H1 (cell line): ENCODE measurements at regions not wholly inside any gene's neighbourhood (a gene's known extent, or its start where the extent isn't known, plus 50 kb on each side); places are given as distances from the start of the nearest gene placed in this dataset.

Experiments
- CTCF ChIA-PET: fragments of 300-600 bp; sonication (Branson Sonifier 250); formaldehyde crosslinking; loops from one replicate; lab custom pipeline; 2021; ENCODE audit not compliant: partially characterized antibody; lab: Charles Lee
- POLR2A ChIA-PET: fragments of 300-600 bp; sonication (Branson Sonifier 250); formaldehyde crosslinking; loops from one replicate; lab custom pipeline; 2021; ENCODE audit warnings: inconsistent platforms; ENCODE audit not compliant: partially characterized antibody; lab: Charles Lee
- DNase-seq, 2 experiments: peaks; one replicate each; pipeline versions ENCODE4 v3.0.0 to v3.0.0-alpha.2; 2010 to 2022; ENCODE audit warnings: low spot score in 2 of 2, low read depth in 1 of 2, mixed read lengths in 1 of 2
- FAIRE-seq: peaks from 2 replicates; lab custom pipeline; 2011; peaks lifted over from hg19 to GRCh38; lab: Jason Lieb, UNC
- H2AFZ ChIP-seq: 2 replicates; pipeline ENCODE4 v1.8.1; 2012; ENCODE audit warnings: low read length, inconsistent platforms
- H2AK5ac ChIP-seq: 2 replicates; pipeline ENCODE4 v1.6.1; 2013; ENCODE audit warnings: low read depth, low read length
- H2BK120ac ChIP-seq: replicated peaks from 2 replicates; pipeline ENCODE3; 2013; ENCODE audit warnings: low read depth, low read length, inconsistent platforms
- H2BK12ac ChIP-seq: 2 replicates; pipeline ENCODE4 v1.6.1; 2013; ENCODE audit warnings: low read depth, low read length
- H2BK15ac ChIP-seq: 2 replicates; pipeline ENCODE4 v1.6.1; 2013; ENCODE audit warnings: low read length
- H2BK20ac ChIP-seq: 2 replicates; pipeline ENCODE4 v1.6.1; 2013; ENCODE audit warnings: low read length
- H2BK5ac ChIP-seq: 2 replicates; pipeline ENCODE4 v1.6.1; 2013; ENCODE audit warnings: low read depth, low read length
- H3K14ac ChIP-seq: 2 replicates; pipeline ENCODE4 v1.6.1; 2013; ENCODE audit warnings: inconsistent platforms; ENCODE audit not compliant: insufficient read length
- H3K18ac ChIP-seq: 2 replicates; pipeline ENCODE4 v1.6.1; 2013; ENCODE audit warnings: low read length; ENCODE audit errors: extremely low read depth
- H3K23ac ChIP-seq: 2 replicates; pipeline ENCODE4 v1.6.1; 2013; ENCODE audit warnings: inconsistent platforms; ENCODE audit not compliant: insufficient read length
- H3K23me2 ChIP-seq: 2 replicates; pipeline ENCODE4 v1.6.1; 2013; ENCODE audit warnings: low read depth, low read length
- H3K27ac ChIP-seq: 2 replicates; pipeline ENCODE4 v1.6.1; 2011; ENCODE audit warnings: low read depth, low read length, inconsistent platforms
- H3K27me3 ChIP-seq, 4 experiments: replicated peaks in 1 of 4; 1 replicate in 1 of 4; 2 replicates in 3 of 4; pipeline versions ENCODE4 v1.6.1 to v1.8.1; 2011 to 2013; ENCODE audit warnings: low read length in 3 of 4, mild to moderate bottlenecking in 3 of 4, inconsistent platforms in 2 of 4, mixed read lengths in 2 of 4, moderate library complexity in 1 of 4; ENCODE audit not compliant: control insufficient read depth in 3 of 4, insufficient read depth in 3 of 4; ENCODE audit errors: extremely low read depth in 1 of 4
- H3K36me3 ChIP-seq, 4 experiments: 2 replicates each; pipeline versions ENCODE4 v1.6.1 to v1.8.1; 2011 to 2013; ENCODE audit warnings: mild to moderate bottlenecking in 4 of 4, low read length in 3 of 4, moderate library complexity in 2 of 4, control low read depth in 1 of 4, inconsistent platforms in 1 of 4; ENCODE audit not compliant: insufficient read depth in 4 of 4, control insufficient read depth in 2 of 4
- H3K4ac ChIP-seq: replicated peaks from 2 replicates; pipeline ENCODE3; 2013; ENCODE audit warnings: low read length, low read depth, mixed read lengths, inconsistent platforms; ENCODE audit not compliant: insufficient read length
- H3K4me1 ChIP-seq, 4 experiments: replicated peaks in 1 of 4; 1 replicate in 1 of 4; 2 replicates in 3 of 4; pipeline versions ENCODE4 v1.6.1 to v1.8.1; 2011 to 2013; ENCODE audit warnings: low read length in 3 of 4, inconsistent platforms in 2 of 4, mixed read lengths in 1 of 4; ENCODE audit not compliant: insufficient read depth in 4 of 4, control insufficient read depth in 3 of 4
- H3K4me2 ChIP-seq, 2 experiments: 2 replicates each; pipeline versions ENCODE4 v1.6.1 to v1.8.1; 2011 to 2013; ENCODE audit warnings: low read depth in 2 of 2, low read length in 2 of 2, control low read depth in 1 of 2, inconsistent platforms in 1 of 2, mild to moderate bottlenecking in 1 of 2; ENCODE audit not compliant: insufficient read depth in 1 of 2
- H3K4me3 ChIP-seq, 4 experiments: fragments of 200-600, 300-600 bp in 1 of 4; sonication (generic), shearing (Covaris generic), sonication (Bioruptor Twin) in 1 of 4; 2 replicates each; pipeline versions ENCODE4 v1.5.1 to v1.8.1; 2011 to 2016; ENCODE audit warnings: low read length in 4 of 4, low read depth in 3 of 4, control low read depth in 2 of 4, inconsistent platforms in 2 of 4, mild to moderate bottlenecking in 2 of 4, mixed read lengths in 1 of 4, moderate library complexity in 1 of 4; ENCODE audit not compliant: insufficient read depth in 2 of 4; ENCODE audit errors: extremely low read depth in 1 of 4
- H3K56ac ChIP-seq: replicated peaks from 2 replicates; pipeline ENCODE3; 2013; ENCODE audit warnings: low read depth, mild to moderate bottlenecking, mixed read lengths, low read length, inconsistent platforms; ENCODE audit not compliant: insufficient read length
- H3K79me1 ChIP-seq: 2 replicates; pipeline ENCODE4 v1.6.1; 2013; ENCODE audit warnings: low read depth, low read length, control low read depth
- H3K79me2 ChIP-seq, 2 experiments: 2 replicates each; pipeline versions ENCODE4 v1.6.1 to v1.8.1; 2012 to 2013; ENCODE audit warnings: low read length in 2 of 2, mild to moderate bottlenecking in 2 of 2, inconsistent platforms in 1 of 2; ENCODE audit not compliant: insufficient read depth in 2 of 2, control insufficient read depth in 1 of 2
- H3K9ac ChIP-seq, 4 experiments: replicated peaks in 1 of 4; 1 replicate in 1 of 4; 2 replicates in 3 of 4; pipeline versions ENCODE4 v1.6.1 to v1.8.1; 2011 to 2013; ENCODE audit warnings: low read depth in 3 of 4, low read length in 3 of 4, control low read depth in 2 of 4, mild to moderate bottlenecking in 2 of 4, moderate library complexity in 2 of 4, inconsistent platforms in 1 of 4; ENCODE audit errors: extremely low read depth in 1 of 4
- H3K9me3 ChIP-seq, 2 experiments: 2 replicates each; pipeline versions ENCODE4 v1.6.1 to v1.8.1; 2012 to 2013; ENCODE audit warnings: mild to moderate bottlenecking in 2 of 2, moderate library complexity in 2 of 2, control low read depth in 1 of 2, inconsistent platforms in 1 of 2, low read depth in 1 of 2, low read length in 1 of 2, mixed read lengths in 1 of 2; ENCODE audit not compliant: insufficient read depth in 2 of 2
- H4K20me1 ChIP-seq, 2 experiments: replicated peaks in 1 of 2; 2 replicates each; pipeline versions ENCODE3 to v1.8.1; 2011 to 2013; ENCODE audit warnings: inconsistent platforms in 2 of 2, low read length in 2 of 2, mild to moderate bottlenecking in 1 of 2; ENCODE audit not compliant: insufficient read depth in 2 of 2, control insufficient read depth in 1 of 2
- H4K5ac ChIP-seq: 2 replicates; pipeline ENCODE4 v1.6.1; 2013; ENCODE audit warnings: low read length, low read depth, mixed read lengths, inconsistent platforms; ENCODE audit not compliant: insufficient read length
- H4K8ac ChIP-seq: 2 replicates; pipeline ENCODE4 v1.8.0; 2013; ENCODE audit warnings: mild to moderate bottlenecking, moderate library complexity, low read length, inconsistent platforms; ENCODE audit not compliant: insufficient read depth; ENCODE audit errors: extremely low read depth
- H4K91ac ChIP-seq: replicated peaks from 2 replicates; pipeline ENCODE3; 2013; ENCODE audit warnings: low read length, mixed read lengths, inconsistent platforms; ENCODE audit not compliant: insufficient read length
- CREB1 ChIP-seq: IDR thresholded peaks from 2 replicates; pipeline ENCODE4 v1.6.1; 2012; ENCODE audit warnings: inconsistent platforms
- GABPA ChIP-seq: IDR thresholded peaks from 2 replicates; pipeline ENCODE4 v1.6.1; 2011; ENCODE audit warnings: mild to moderate bottlenecking, low read length, moderate library complexity, borderline replicate concordance; ENCODE audit not compliant: insufficient read depth
- JUND ChIP-seq: IDR thresholded peaks from 2 replicates; pipeline ENCODE4 v1.6.1; 2011; ENCODE audit warnings: mild to moderate bottlenecking, improper control_type of control experiment, low read length
- KDM1A ChIP-seq: fragments of 200-600, 300-600 bp; sonication (generic); IDR thresholded peaks from 2 replicates; pipeline ENCODE4 v1.7.1; 2016; ENCODE audit warnings: mild to moderate bottlenecking, low read length, borderline replicate concordance
- POLR2A ChIP-seq, 2 experiments: IDR thresholded peaks; 1 replicate in 1 of 2; 2 replicates in 1 of 2; pipeline ENCODE4 v1.6.1; 2011; ENCODE audit warnings: low read depth in 2 of 2, low read length in 2 of 2, mild to moderate bottlenecking in 2 of 2; ENCODE audit errors: control extremely low read depth in 1 of 2
- SAP30 ChIP-seq: fragments of 300-600 bp; sonication (generic); IDR thresholded peaks from 2 replicates; pipeline ENCODE4 v1.7.1; 2012; ENCODE audit warnings: low read length, moderate library complexity, mild to moderate bottlenecking, inconsistent platforms; ENCODE audit not compliant: insufficient read depth, insufficient replicate concordance
- SIRT6 ChIP-seq: IDR thresholded peaks from one replicate; pipeline ENCODE4 v1.7.1; 2012; ENCODE audit warnings: low read length, inconsistent platforms
- SP1 ChIP-seq: IDR thresholded peaks from 2 replicates; pipeline ENCODE4 v1.6.1; 2011; ENCODE audit warnings: low read depth, low read length
- SP4 ChIP-seq: IDR thresholded peaks from 2 replicates; pipeline ENCODE4 v1.6.1; 2012; ENCODE audit warnings: low read length, inconsistent platforms
- TCF12 ChIP-seq: IDR thresholded peaks from 2 replicates; pipeline ENCODE4 v1.6.1; 2011; ENCODE audit warnings: low read depth, mild to moderate bottlenecking, low read length
- WGBS, 2 experiments: shearing (Covaris generic) in 1 of 2; methylation state at CpG; one replicate each; pipeline versions ENCODE4 v1.1.6 to v1.1.7; 2013 to 2015; ENCODE audit warnings: low lambda C conversion rate in 2 of 2, mixed read lengths in 2 of 2, inconsistent platforms in 1 of 2, low coverage in 1 of 2, missing lambda C conversion rate in 1 of 2; ENCODE audit not compliant: insufficient replicate concordance in 2 of 2, insufficient coverage in 1 of 2, insufficient read length in 1 of 2; ENCODE audit errors: extremely low coverage in 1 of 2, missing lambda C conversion rate in 1 of 2; 5-methylcytosine and 5-hydroxymethylcytosine counted together
- TF ChIP-seq, protein P1 (sequence below): IDR thresholded peaks from 2 replicates; pipeline ENCODE4 v1.6.1; 2011; ENCODE audit warnings: low read depth, mild to moderate bottlenecking, low read length; ENCODE audit not compliant: insufficient read depth
- TF ChIP-seq, protein P2 (sequence below): IDR thresholded peaks from 2 replicates; pipeline ENCODE4 v1.6.1; 2012; ENCODE audit warnings: low read length, inconsistent platforms

DNA sequence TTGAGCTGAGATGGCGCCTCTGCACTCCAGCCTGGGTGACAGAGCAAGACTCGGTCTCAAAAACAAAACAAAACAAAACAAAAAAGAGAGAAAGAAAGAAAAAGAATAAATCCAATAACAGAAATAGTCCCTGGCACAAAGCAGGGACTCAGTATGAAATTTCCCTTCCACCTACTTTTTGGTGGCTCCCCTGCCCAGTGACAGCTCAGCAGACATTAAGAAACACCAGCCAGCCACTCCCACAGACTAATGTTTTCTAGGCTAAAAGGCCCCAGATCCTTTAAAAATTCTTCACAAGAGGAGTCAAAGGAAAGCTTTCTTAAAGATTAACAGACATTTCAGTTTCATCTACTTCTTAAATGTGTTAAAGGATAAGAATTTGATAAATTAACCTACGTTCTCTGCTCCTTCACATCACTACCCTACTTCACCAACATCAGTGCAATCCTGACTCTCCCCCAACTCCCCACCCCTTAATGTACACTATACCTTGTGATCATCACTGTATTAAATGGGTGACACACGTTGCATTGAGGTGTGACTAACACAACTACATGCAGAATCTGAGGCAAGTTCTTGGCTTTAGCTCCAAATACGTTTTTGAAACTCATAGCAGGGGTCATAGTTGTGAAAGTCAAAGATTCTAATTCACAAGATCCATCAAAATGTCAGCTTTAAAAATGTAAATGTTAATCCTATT, 114.5 kb upstream of the CAV2 start:
- 68% methylated on average over 5 of the region's 5 CpGs; no CpG with 5 or more reads in 1 of the 2 experiments for WGBS, 2 experiments
- H3K4me1 ChIP-seq, result no peaks in the 10 kb centered on the region
- CTCF ChIA-PET, result interaction anchor here (0.8 to 1.6 kb wide), 3 partner anchors 24 to 141 kb away, joined by 3 to 4 read pairs (median 3); no protein-coding TSS in a partner anchor
- FAIRE-seq (no peak), DNase-seq (no peak)
- H4K91ac ChIP-seq, result no peak overlapping the region
- H3K79me2 ChIP-seq, result no peaks in the 10 kb centered on the region
- H2BK12ac ChIP-seq, result no peak overlapping the region
- H2BK20ac ChIP-seq, result no peak overlapping the region
- no peak overlapping the region for H3K4me3 ChIP-seq
- H2BK5ac ChIP-seq, result no peak overlapping the region
- no peak overlapping the region for H4K5ac ChIP-seq
- H3K23ac ChIP-seq, result no peak overlapping the region
- no peak overlapping the region for H2BK15ac ChIP-seq
- no peak overlapping the region for H3K4me2 ChIP-seq
- no peaks in the 10 kb centered on the region; a peak in 1 of 4 replicates for H3K9me3 ChIP-seq
- H3K18ac ChIP-seq, result no peak overlapping the region
- H2AFZ ChIP-seq, result no peak overlapping the region
- no peak overlapping the region for H3K9ac ChIP-seq
- no peak overlapping the region for H2BK120ac ChIP-seq
- no peak overlapping the region for H3K4ac ChIP-seq
- no peak overlapping the region for H3K14ac ChIP-seq
- no peaks in the 10 kb centered on the region for H3K36me3 ChIP-seq
- no peak overlapping the region for H3K56ac ChIP-seq
- H3K79me1 ChIP-seq, result no peaks in the 10 kb centered on the region
- no peaks in the 10 kb centered on the region for H3K27me3 ChIP-seq
- no peak overlapping the region for H2AK5ac ChIP-seq
- H3K27ac ChIP-seq, result no peak overlapping the region
- no peaks in the 10 kb centered on the region; the same call in 1 of the 2 replicates for H3K23me2 ChIP-seq
- no peaks in the 10 kb centered on the region for H4K20me1 ChIP-seq
- POLR2A ChIA-PET, result no interaction called here
- no peak overlapping the region for H4K8ac ChIP-seq
- TF ChIP-seq GABPA (no peak), CREB1 (no peak), KDM1A (no peak), TCF12 (no peak), JUND (no peak), SAP30 (no peak), SP1 (no peak), POLR2A (IDR thresholded peaks at IDR 0.05; ENCODE audit: control extremely low read depth in 1 of 2, low read depth in 2 of 2, low read length in 2 of 2) (no peak), SP4 (no peak), SIRT6 (no peak)
- TF ChIP-seq, protein P1, sequence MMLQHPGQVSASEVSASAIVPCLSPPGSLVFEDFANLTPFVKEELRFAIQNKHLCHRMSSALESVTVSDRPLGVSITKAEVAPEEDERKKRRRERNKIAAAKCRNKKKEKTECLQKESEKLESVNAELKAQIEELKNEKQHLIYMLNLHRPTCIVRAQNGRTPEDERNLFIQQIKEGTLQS, result no peak
- TF ChIP-seq, protein P2, sequence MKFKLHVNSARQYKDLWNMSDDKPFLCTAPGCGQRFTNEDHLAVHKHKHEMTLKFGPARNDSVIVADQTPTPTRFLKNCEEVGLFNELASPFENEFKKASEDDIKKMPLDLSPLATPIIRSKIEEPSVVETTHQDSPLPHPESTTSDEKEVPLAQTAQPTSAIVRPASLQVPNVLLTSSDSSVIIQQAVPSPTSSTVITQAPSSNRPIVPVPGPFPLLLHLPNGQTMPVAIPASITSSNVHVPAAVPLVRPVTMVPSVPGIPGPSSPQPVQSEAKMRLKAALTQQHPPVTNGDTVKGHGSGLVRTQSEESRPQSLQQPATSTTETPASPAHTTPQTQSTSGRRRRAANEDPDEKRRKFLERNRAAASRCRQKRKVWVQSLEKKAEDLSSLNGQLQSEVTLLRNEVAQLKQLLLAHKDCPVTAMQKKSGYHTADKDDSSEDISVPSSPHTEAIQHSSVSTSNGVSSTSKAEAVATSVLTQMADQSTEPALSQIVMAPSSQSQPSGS, result no peak
